Neuronal stem cell (in vitro differentiated cells): ENCODE measurements at regions not wholly inside any gene's neighbourhood (a gene's known extent, or its start where the extent isn't known, plus 50 kb on each side); places are given as distances from the start of the nearest gene placed in this dataset.

Experiments used
- DNase-seq: peaks from one replicate; pipeline ENCODE4 v3.0.0-alpha.2; 2013; ENCODE audit warnings: low spot score
- H2AFZ ChIP-seq: one replicate; pipeline ENCODE4 v1.6.1; 2013; ENCODE audit warnings: mild to moderate bottlenecking, low read length, inconsistent platforms
- H2AK5ac ChIP-seq: 2 replicates; pipeline ENCODE4 v1.6.1; 2013; ENCODE audit warnings: low read depth, mild to moderate bottlenecking, inconsistent platforms, low read length, moderate library complexity, mixed read lengths
- H2BK120ac ChIP-seq: 2 replicates; pipeline ENCODE4 v1.6.1; 2013; ENCODE audit warnings: low read depth, mild to moderate bottlenecking, inconsistent platforms, low read length, moderate library complexity, mixed read lengths
- H2BK12ac ChIP-seq: one replicate; pipeline ENCODE4 v1.6.1; 2013; ENCODE audit warnings: low read length, inconsistent platforms
- H2BK15ac ChIP-seq: 2 replicates; pipeline ENCODE4 v1.6.1; 2013; ENCODE audit warnings: mild to moderate bottlenecking, low read length, inconsistent platforms, mixed read lengths
- H2BK5ac ChIP-seq: one replicate; pipeline ENCODE4 v1.6.1; 2013; ENCODE audit warnings: inconsistent platforms, mild to moderate bottlenecking, low read length, moderate library complexity
- H3K14ac ChIP-seq: one replicate; pipeline ENCODE4 v1.6.1; 2013; ENCODE audit warnings: low read length, inconsistent platforms
- H3K18ac ChIP-seq: 2 replicates; pipeline ENCODE4 v1.6.1; 2013; ENCODE audit warnings: low read length, inconsistent platforms
- H3K23ac ChIP-seq: 2 replicates; pipeline ENCODE4 v1.6.1; 2013; ENCODE audit warnings: low read depth, mild to moderate bottlenecking, mixed read lengths, low read length, inconsistent platforms; ENCODE audit not compliant: poor library complexity
- H3K27ac ChIP-seq: replicated peaks from 3 replicates; pipeline ENCODE4 v1.5.1; 2013; ENCODE audit warnings: low read length, inconsistent platforms
- H3K27me3 ChIP-seq, 3 experiments: 2 replicates each; pipeline ENCODE4 v1.6.1; 2013; ENCODE audit warnings: low read length in 3 of 3, mild to moderate bottlenecking in 2 of 3, inconsistent platforms in 1 of 3, low read depth in 1 of 3, mixed read lengths in 1 of 3, moderate library complexity in 1 of 3; ENCODE audit not compliant: control insufficient read depth in 3 of 3, insufficient read depth in 3 of 3
- H3K36me3 ChIP-seq, 2 donors: replicated peaks in 1 of 2; 2 replicates each; pipeline ENCODE4 v1.6.1; 2013; ENCODE audit warnings: low read length in 2 of 2; ENCODE audit not compliant: control insufficient read depth in 2 of 2, insufficient read depth in 2 of 2
- H3K4ac ChIP-seq: 2 replicates; pipeline ENCODE4 v1.6.1; 2013; ENCODE audit warnings: inconsistent platforms, mild to moderate bottlenecking, low read length, moderate library complexity
- H3K4me1 ChIP-seq, 2 donors: 1 replicate in 1 of 2; 2 replicates in 1 of 2; pipeline ENCODE4 v1.6.1; 2013; ENCODE audit warnings: low read length in 2 of 2, low read depth in 1 of 2; ENCODE audit not compliant: control insufficient read depth in 2 of 2, insufficient read depth in 1 of 2
- H3K4me2 ChIP-seq: one replicate; pipeline ENCODE4 v1.6.1; 2013; ENCODE audit warnings: mild to moderate bottlenecking, low read length, inconsistent platforms; ENCODE audit not compliant: insufficient read depth, poor library complexity, severe bottlenecking
- H3K4me3 ChIP-seq, 2 donors: 2 replicates each; pipeline ENCODE4 v1.5.1; 2013; ENCODE audit warnings: low read length in 2 of 2, mild to moderate bottlenecking in 2 of 2, inconsistent platforms in 1 of 2, moderate library complexity in 1 of 2
- H3K79me1 ChIP-seq: one replicate; pipeline ENCODE4 v1.6.1; 2013; ENCODE audit warnings: low read depth, mild to moderate bottlenecking, inconsistent platforms, low read length, moderate library complexity
- H3K9ac ChIP-seq: one replicate; pipeline ENCODE4 v1.6.1; 2013; ENCODE audit warnings: mild to moderate bottlenecking, low read depth, low read length, inconsistent platforms; ENCODE audit not compliant: poor library complexity
- H3K9me3 ChIP-seq, 2 donors: replicated peaks in 1 of 2; 2 replicates each; pipeline versions ENCODE3 to v1.6.1; 2013; ENCODE audit warnings: low read length in 2 of 2, mild to moderate bottlenecking in 2 of 2, inconsistent platforms in 1 of 2, low read depth in 1 of 2, mixed read lengths in 1 of 2, moderate library complexity in 1 of 2; ENCODE audit not compliant: control insufficient read depth in 2 of 2, insufficient read depth in 1 of 2
- H4K8ac ChIP-seq: one replicate; pipeline ENCODE4 v1.6.1; 2013; ENCODE audit warnings: low read depth, mild to moderate bottlenecking, inconsistent platforms, low read length, moderate library complexity
- H4K91ac ChIP-seq: one replicate; pipeline ENCODE4 v1.6.1; 2013; ENCODE audit warnings: low read length, low read depth, mild to moderate bottlenecking, inconsistent platforms; ENCODE audit not compliant: poor library complexity
- WGBS, 2 donors: extraction: QIAGEN DNeasy Blood & Tissue Kit; methylation state at CpG; one replicate each; pipeline ENCODE4 v1.1.7; 2013; ENCODE audit warnings: missing lambda C conversion rate in 2 of 2, mixed read lengths in 1 of 2; ENCODE audit not compliant: insufficient read length in 2 of 2, insufficient replicate concordance in 1 of 2; ENCODE audit errors: extremely low coverage in 2 of 2; 5-methylcytosine and 5-hydroxymethylcytosine counted together

DNA sequence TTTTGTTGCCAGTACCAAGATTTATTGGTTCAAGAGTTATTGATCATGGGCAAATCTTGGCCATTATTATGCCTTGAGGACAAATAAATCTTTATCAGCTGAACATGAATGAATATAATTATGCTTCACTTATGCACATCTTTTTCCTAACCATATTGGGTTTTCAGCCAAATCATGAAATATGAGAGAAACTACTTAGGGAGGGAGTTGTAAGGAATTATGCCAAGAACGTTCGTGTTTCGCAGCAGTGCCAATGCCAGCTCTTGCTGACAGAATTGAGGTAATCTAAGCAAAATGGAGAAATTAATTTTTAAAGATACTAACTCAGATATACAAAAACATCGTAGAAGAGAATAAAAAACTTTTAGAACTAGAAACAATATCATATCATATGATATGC is 301.1 kb upstream of the SASH1 start:
- H3K18ac ChIP-seq = no peak overlapping the region
- no peak overlapping the region for H3K4ac ChIP-seq
- H3K79me1 ChIP-seq = no peaks in the 10 kb centered on the region
- no peak overlapping the region for H2AFZ ChIP-seq
- no peak overlapping the region for H2BK5ac ChIP-seq
- no peak overlapping the region for H3K14ac ChIP-seq
- no peak overlapping the region for H3K4me2 ChIP-seq
- no peak overlapping the region for H3K27ac ChIP-seq
- H3K36me3 ChIP-seq = no peaks in the 10 kb centered on the region
- no peak overlapping the region for H2AK5ac ChIP-seq
- no peak overlapping the region for H3K4me3 ChIP-seq
- no peak overlapping the region for H3K23ac ChIP-seq
- no peak overlapping the region for H2BK12ac ChIP-seq
- peaks cover 1 to 2% of the 10 kb centered on the region in 2 donors for H3K4me1 ChIP-seq
- no CpG with 5 or more reads among the region's 4 CpGs for WGBS, 2 donors
- no peak overlapping the region for H4K91ac ChIP-seq
- peaks cover 1 to 3% of the 10 kb centered on the region in 2 donors for H3K9me3 ChIP-seq
- H2BK120ac ChIP-seq = no peak overlapping the region
- no peak overlapping the region for H3K9ac ChIP-seq
- no peak overlapping the region for H4K8ac ChIP-seq
- H2BK15ac ChIP-seq = no peak overlapping the region
- no peak for DNase-seq
- no peaks in the 10 kb centered on the region for H3K27me3 ChIP-seq

- Histone ChIP-seq H3K27me3 (no peaks in the 10 kb centered on the region), H4K8ac (no peak overlapping the region), H2BK15ac (no peak overlapping the region), H3K4ac (no peak overlapping the region), H3K4me3 (no peak overlapping the region), H3K9ac (no peak overlapping the region), H2AFZ (no peak overlapping the region), H3K9me3 (peaks cover 1 to 13% of the 10 kb centered on the region in 2 donors), H3K27ac (no peak overlapping the region), H2BK12ac (no peak overlapping the region), H3K18ac (no peak overlapping the region), H2BK120ac (no peak overlapping the region), H3K79me1 (no peaks in the 10 kb centered on the region), H3K14ac (no peak overlapping the region), H3K4me2 (no peak overlapping the region), H3K4me1 (no peaks in the 10 kb centered on the region), H3K36me3 (no peaks in the 10 kb centered on the region), H3K23ac (no peak overlapping the region), H4K91ac (no peak overlapping the region), H2BK5ac (no peak overlapping the region), H2AK5ac (no peak overlapping the region)
- DNase-seq = no peak
- no CpG with 5 or more reads among the region's 1 CpG for WGBS, 2 donors
Observed at GRCh38 chr6:148042536-148042935, 300.1 kb upstream of the SASH1 start.

- no peaks in the 10 kb centered on the region for H3K27me3 ChIP-seq
- DNase-seq = no peak
- no peak overlapping the region for H3K23ac ChIP-seq
- H3K36me3 ChIP-seq = no peaks in the 10 kb centered on the region
- H3K14ac ChIP-seq = no peak overlapping the region
- H3K4ac ChIP-seq = no peak overlapping the region
- H4K91ac ChIP-seq = no peak overlapping the region
- no peak overlapping the region for H3K4me2 ChIP-seq
- H2BK120ac ChIP-seq = no peak overlapping the region
- no peaks in the 10 kb centered on the region for H3K4me1 ChIP-seq
- no peak overlapping the region for H2AK5ac ChIP-seq
- no peak overlapping the region for H2BK15ac ChIP-seq
- no peaks in the 10 kb centered on the region for H3K79me1 ChIP-seq
- H3K4me3 ChIP-seq = no peak overlapping the region
- no CpG with 5 or more reads among the region's 1 CpG for WGBS, 2 donors
- H2BK12ac ChIP-seq = no peak overlapping the region
- no peak overlapping the region for H3K9ac ChIP-seq
- H3K18ac ChIP-seq = no peak overlapping the region
- H4K8ac ChIP-seq = no peak overlapping the region
- no peak overlapping the region for H3K27ac ChIP-seq
- H2AFZ ChIP-seq = no peak overlapping the region
- peaks cover 1 to 15% of the 10 kb centered on the region in 2 donors for H3K9me3 ChIP-seq
- H2BK5ac ChIP-seq = no peak overlapping the region
Observed at GRCh38 chr6:148044261-148044751, 298.3 kb upstream of the SASH1 start.

- no peak overlapping the region for H3K23ac ChIP-seq
- no peaks in the 10 kb centered on the region for H3K27me3 ChIP-seq
- no CpG with 5 or more reads among the region's 1 CpG for WGBS, 2 donors
- no peak for DNase-seq
- no peak overlapping the region for H3K18ac ChIP-seq
- no peak overlapping the region for H4K8ac ChIP-seq
- H2AFZ ChIP-seq = peak overlapping the region; percentile 43
- peaks cover 1 to 18% of the 10 kb centered on the region in 2 donors for H3K9me3 ChIP-seq
- no peak overlapping the region for H2BK15ac ChIP-seq
- H3K36me3 ChIP-seq = no peaks in the 10 kb centered on the region
- H3K4ac ChIP-seq = no peak overlapping the region
- H3K27ac ChIP-seq = no peak overlapping the region
- no peak overlapping the region for H3K4me3 ChIP-seq
- no peak overlapping the region for H2AK5ac ChIP-seq
- no peak overlapping the region for H3K9ac ChIP-seq
- no peaks in the 10 kb centered on the region for H3K4me1 ChIP-seq
- no peak overlapping the region for H4K91ac ChIP-seq
- H2BK5ac ChIP-seq = no peak overlapping the region
- H3K79me1 ChIP-seq = no peaks in the 10 kb centered on the region
- H2BK12ac ChIP-seq = no peak overlapping the region
- H3K14ac ChIP-seq = no peak overlapping the region
- H2BK120ac ChIP-seq = no peak overlapping the region
- no peak overlapping the region for H3K4me2 ChIP-seq
Observed at GRCh38 chr6:148044921-148045320, 297.7 kb upstream of the SASH1 start.
